CD4-positive, alpha-beta T cell treated with Interleukin-4 for 1 hour (primary cell): ENCODE measurements at regions not wholly inside any gene's neighbourhood (a gene's known extent, or its start where the extent isn't known, plus 50 kb on each side); places are given as distances from the start of the nearest gene placed in this dataset.

Source experiments
- DNase-seq, 2 donors: peaks; one replicate each; pipeline ENCODE4 v3.0.0-alpha.2; 2020 to 2022

DNA sequence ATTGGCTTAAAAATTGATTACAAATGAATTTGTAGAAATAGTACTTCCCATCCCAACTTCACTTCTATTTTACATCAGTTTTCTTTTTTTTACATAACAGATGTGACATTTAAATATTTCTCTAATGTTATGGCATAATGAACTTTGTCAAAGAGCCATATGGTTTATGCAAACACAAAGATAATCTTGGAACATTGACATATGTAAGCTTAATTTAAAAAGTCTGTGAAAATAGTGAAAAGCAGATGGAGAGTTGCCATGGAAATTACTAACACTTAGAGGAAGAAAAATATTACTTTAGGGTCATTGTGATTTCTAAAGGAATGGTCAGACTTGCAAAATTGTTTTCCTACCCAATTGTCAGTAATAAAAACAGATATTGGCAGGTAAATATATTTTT, 232.4 kb downstream of the AEBP2 start:
- DNase-seq = no peak

DNA sequence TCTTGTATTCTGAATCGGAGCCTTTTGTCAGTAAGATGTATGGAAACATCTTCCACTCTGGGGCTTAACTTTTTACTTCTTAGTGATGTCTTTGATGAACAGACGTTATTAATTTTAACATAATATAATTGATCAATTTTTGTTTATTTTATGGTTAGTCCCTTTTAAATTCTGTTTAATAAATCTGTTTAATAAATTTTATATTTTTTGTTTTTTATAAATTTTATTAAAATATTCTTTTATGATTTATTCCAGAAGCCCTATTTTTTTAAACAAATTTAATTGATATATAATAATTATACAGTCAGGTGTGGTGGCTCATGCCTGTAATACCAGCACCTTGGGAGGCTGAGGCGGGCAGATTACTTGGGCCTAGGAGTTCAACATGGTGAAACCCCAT, 235.1 kb downstream of the AEBP2 start:
- no peak for DNase-seq

DNA sequence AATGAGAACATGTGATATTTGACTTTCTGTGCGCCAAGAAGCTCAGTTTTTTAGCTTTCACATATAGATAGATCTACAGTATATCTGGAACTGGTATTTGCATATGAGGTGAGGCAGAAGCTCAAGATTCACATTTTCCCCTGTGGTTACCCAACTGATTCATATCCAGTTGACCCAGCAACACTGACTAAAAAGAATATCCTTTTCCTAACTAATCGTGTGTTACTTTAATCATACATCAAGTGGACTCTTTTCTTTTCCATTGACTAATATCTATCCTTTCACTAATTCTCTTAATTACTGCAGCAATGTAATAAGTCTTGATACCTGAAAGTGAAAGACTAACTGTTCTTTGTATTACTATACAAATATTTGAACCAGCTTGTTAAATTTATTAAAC, 236.1 kb downstream of the AEBP2 start:
- no peak for DNase-seq

DNA sequence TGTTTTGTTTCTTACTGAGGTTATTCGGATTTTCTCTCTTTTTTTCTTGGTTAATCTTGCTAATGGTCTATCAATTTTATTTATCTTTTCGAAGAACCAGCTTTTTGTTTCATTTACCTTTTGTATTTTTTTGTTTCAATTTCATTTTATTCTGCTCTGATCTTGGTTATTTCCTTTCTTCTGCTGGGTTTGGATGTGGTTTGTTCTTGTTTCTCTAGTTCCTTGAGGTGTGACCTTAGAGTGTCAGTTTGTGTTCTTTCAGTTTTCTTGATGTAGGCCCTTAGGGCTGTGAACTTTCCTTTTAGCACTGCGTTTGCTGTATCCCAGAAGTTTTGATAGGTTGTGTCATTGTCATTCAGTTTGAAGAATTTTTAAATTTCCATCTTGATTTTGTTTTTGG, 239.2 kb downstream of the AEBP2 start:
- peak in 1 of 2 donors; percentile 66 for DNase-seq

DNA sequence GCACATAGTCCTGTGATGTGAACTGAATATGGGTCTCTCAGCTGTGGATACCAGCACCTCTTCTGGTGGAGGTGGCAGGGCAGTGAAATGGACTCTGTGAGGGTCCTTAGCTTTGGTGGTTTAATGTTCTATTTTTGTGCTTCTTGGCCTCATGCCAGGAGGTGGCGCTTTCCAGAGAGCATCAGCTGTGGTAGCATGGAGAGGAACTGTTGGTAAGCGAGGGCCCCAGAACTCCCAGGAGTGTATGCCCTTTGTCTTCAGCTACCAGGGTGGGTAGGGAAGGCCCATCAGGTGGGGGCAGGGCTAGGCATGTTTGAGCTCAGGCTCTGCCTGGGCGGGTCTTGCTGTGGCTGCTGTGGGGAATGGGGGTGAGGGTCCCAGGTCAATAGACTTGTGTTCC, 241.7 kb downstream of the AEBP2 start:
- no peak for DNase-seq

DNA sequence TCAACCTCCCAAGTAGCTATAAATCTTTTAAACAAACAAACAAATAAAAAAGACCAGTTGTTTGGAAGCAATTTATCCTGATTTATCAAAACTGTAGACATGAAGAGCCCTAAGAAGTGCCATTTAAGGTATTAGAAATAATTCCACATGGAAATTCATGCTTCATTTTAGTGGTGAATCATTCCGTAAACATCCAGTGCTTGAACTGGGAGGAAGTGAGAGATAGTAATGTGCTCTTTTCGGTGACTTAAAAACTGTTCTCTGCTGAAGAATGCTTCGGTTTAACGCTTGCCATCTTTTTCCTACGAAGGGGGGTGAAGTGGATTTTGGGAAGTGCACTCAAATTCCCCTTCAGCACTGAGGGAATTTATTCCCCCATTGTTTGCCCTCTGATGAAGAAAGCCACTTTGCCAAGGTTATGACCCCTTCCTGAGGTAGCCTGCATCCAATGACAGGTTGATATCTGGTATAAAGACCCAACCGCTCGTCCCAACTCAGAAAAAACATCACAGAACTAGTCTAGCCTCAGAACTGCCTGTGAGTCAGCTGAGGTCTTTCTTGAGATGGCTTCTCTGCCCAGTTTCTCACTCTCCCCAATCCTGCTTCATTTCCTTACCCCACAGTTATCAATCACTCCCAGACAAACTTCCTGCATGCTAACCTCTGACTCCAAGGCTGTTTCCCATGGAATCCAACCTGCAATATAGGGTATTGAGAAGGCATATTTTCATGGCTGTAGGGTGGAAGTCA, 244.1 kb downstream of the AEBP2 start:
- no peak for DNase-seq

DNA sequence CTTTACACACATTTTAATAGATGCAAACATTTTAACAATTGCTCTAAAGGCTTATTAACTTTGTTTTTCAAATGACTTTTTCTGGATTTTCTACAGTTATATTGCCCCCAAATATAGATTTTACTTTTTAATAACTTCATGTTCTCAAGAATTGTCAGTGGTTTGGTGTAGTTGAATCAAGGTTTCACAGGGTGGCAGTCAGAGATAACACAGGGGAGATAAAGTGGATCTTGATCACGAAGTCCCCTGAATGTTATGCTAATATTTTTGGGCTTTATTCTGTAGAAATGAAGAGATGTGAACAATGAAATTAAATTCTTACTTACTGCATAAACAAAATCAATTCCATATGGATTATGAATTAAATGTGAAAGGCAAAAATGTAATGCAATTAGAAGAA, 248.1 kb downstream of the AEBP2 start:
- no peak for DNase-seq

DNA sequence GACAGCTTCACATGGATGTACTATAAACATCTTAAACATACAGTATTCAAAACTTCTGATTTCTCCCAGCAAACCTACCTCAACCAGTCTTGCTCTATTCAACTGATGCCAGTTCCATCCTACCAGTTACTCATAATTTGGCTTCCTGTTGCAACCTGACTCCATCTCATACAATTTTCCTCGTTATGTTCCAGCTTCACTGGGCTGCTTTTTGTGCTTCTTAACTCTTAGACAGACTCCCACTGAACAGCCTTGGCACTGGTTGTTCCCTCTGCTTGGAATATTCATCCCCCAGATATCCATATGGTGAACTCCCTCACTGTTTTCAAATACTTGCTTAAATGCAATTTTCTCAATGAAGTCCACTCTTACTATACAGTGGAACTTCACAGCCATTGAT, 249.2 kb downstream of the AEBP2 start:
- DNase-seq = no peak

DNA sequence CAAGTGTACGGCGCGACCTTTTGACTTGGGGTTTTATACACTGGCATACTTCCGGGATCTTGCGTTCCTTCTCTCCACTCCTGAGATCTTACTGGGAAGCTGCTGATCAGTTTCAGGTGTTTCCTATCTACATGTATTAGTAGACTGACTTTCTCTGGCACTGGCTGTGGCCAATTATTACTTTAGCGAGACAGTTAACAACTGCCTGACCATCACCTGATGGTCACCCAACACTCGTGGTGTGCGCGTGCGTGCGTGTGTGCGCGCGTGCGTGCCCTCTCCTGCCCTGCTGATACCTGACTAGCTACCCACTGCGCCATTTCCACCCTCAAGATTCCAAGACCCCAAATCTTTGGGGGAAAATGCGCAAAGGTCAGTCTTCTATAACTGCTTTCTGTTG, 249.9 kb downstream of the AEBP2 start:
- DNase-seq = no peak

DNA sequence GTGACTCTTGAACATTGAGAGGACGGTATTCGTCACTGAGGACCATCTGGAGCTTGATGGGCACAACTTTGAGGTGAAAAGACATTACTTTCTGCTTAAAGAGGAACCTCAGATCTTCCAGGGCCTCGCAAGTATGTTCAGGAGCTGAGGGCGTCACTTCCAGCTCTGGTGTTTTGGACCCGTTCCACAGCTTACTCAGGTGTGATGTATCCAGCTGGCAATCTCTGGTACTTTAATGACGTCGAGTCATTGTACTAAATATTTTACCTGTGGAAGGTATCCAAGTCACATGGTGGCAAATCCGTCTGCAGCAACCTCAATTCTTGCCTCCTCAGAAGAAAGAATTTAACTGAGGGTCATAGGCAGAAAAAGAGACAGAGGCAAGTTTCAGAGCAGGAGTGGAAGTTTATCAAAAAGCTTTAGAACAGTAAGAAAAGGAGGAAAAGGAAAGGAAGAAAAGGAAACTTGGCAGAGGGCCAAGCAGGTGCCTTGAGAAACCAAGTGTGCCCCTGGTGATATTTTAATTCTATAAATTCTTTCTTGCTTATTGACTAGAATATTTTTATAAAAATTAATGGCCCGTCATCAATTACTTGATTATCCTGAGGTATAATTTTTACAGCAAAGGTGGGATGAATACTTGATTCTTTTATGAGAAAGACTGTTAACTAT, 250.6 kb downstream of the AEBP2 start:
- no peak for DNase-seq

DNA sequence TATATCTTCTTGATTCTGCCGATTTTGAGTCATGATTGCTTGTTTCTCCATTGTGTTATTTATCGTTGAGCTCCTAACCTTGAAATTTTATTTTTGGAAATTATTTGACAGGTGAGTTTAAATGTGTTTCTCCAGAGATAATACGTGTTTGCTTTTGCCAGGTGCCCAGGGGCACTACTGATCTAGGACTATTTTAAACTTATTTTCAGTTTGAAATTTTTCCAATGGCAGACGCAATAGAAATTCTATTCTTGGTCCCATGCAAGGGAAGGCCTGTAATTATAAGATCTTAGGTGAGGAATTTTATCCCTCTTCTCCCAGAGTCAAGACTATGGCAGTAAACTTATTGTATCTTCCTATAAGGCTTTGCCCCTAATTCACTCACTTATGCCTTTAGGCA, 252.8 kb downstream of the AEBP2 start:
- no peak for DNase-seq

DNA sequence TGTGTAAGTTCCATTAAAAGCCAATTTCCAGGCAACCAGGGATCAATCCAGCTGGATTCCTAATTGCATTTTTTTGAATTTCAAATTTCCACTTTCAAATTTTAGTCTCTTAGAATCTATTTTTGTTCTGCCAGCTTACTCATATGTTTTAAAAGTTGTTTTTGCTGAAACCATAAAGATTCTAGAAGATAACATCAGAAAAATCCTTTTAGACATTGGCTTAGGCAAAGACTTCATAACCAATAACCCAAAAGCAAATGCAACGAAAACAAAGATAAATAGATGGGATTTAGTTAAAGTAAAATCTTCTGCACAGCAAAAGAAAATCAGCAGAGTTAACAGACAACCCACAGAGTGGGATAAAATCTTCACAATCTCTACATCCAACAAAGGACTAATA, 253.3 kb downstream of the AEBP2 start:
- no peak for DNase-seq

DNA sequence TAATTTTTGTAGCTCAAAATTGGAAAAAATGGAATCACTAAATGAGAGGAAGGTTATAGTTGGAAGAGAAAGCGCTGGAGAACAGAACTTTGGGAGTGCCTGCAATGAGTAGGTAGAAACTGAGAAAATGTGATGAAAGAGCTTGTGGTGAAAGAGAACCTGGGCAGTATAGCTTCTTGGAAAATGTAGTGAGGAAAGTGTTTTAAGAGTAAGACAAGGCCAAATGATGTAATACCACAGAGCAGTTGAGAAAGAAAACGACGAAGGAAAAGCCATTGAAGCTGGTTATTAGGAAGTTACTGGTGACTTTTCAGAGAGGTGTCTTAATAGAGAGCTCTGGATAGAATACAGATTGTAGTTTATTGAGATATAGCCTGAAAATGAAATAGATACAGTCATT, 255.3 kb downstream of the AEBP2 start:
- no peak for DNase-seq

DNA sequence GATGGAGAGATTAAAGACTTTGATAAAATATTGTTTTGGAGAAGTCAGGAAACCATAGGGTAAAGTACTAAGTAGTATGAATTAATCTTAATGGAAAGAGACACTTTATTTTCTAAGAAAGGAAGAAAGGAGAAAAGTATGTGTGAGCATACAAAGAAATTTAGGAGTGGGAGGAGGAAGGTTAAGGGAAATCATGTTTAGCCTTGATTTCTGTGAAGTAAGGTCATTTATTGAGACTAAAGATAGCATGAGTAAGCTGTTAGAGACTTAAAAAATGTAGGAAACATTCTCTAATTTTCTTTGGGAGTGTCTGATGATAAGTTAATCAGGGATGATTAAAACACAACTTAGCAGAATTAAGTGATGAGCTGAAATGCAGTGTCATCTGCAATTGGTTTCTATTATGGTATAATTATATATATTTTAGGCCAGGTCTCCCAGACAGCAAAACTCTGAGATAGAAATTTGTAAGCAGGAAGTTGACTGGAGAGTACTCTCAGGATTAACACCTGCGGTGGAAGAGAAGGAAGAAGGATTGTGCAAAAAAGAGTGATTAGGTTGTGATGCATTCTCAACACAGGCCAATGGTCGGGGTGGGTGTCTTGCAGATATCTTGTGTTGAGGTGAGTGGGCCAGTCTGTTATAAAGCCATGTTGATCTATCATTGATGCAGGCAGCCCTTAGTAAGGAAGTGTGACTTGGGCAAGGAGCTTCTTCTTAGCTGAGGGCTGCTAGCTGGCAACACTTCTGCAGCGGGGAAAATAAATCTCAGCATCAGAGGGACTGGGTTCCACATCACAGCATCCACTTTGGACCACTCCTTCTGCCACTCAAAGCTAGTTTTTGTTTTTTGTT, 256.2 kb downstream of the AEBP2 start:
- no peak for DNase-seq

DNA sequence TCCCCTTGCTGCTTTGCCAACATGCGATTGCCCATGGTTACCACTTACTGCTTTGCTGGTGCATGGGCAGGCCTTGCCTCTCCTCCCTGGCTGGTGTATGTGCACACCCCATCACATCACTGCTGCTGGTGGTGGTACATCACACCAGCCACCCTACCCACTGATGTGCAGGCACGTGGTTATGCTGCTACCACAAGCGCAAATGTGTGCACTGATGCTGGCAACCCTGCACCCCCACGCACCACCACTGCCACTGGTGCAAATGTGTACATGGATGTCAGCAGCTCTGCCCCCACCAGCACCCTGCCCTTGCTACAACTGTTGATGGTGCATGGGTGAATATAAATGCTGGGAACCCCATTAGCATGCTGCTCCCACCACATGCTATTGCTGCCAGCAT, 261.7 kb downstream of the AEBP2 start:
- no peak for DNase-seq

DNA sequence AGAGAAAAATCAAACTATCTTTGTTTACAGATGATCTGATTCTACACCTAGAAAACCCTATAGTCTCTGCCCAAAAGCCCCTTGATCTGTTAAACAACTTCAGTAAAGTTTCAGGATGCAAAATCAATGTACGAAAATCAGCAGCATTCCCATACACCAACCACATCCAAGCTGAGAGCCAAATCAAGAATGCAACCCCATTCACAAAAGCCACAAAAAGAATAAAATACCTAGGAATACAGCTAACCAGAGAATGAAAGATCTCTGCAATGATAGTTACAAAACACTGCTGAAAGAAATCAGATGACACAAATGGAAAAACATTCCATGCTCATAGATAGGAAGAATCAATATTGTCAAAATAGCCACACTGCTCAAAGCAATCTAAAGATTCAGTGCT, 265.7 kb downstream of the AEBP2 start:
- DNase-seq = no peak

DNA sequence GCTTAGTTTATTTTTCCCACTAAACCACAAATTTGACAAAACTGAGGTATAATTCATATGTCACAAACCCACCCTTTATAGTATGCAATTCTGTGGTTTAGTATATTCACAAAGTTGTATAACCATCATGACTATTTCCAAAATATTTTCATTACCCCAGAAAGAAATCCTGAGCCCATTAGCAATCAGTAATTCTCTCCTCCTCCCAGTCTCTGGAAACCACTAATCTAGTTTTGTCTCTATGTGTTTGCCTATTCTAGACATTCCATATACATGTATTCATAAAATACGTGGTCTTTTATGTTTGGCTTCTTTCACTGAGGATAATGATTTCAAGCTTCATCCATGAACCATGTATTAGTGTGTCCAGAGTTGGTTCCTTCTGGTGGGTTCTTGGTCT, 267.6 kb downstream of the AEBP2 start:
- no peak for DNase-seq

DNA sequence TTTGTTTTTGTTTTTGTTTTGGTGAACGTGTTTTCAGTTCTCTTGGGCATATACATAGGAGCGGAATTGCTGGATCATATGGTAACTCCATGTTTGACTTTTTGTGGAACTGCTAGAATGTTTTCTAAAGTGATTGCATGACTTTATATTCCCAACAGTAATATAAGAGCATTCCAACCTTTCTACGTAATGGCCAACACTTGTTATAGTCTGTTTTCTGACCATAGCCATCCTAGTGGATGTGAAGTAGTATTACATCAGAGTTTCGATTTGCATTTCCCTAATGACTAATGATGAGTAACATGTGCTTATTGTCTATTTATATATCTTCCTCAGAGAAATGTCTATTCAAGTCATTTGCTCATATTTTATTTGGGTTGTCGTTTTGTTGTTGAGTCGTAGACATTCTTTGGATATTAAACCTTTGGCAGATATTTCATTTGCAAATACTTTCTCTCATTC, 268.7 kb downstream of the AEBP2 start:
- DNase-seq = no peak

DNA sequence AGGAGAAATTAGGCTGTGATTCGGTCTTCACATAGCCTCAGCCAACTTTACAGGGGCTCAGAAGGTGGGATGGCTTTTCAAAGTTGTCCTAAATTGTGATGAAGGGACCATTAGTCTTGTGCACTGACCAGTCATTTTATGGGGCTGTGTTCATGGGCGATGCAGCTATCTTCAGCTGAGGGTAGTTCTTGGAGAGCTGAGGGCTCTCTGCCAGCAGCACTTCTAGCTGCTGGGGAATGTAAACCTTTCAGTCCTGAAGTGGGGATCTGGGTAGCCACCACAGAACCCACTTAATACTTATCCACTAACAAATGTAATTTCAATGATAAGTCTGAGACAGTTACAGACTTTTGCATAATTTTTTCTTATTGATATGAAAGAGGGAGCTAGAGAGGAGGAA, 270.6 kb downstream of the AEBP2 start:
- DNase-seq = no peak

DNA sequence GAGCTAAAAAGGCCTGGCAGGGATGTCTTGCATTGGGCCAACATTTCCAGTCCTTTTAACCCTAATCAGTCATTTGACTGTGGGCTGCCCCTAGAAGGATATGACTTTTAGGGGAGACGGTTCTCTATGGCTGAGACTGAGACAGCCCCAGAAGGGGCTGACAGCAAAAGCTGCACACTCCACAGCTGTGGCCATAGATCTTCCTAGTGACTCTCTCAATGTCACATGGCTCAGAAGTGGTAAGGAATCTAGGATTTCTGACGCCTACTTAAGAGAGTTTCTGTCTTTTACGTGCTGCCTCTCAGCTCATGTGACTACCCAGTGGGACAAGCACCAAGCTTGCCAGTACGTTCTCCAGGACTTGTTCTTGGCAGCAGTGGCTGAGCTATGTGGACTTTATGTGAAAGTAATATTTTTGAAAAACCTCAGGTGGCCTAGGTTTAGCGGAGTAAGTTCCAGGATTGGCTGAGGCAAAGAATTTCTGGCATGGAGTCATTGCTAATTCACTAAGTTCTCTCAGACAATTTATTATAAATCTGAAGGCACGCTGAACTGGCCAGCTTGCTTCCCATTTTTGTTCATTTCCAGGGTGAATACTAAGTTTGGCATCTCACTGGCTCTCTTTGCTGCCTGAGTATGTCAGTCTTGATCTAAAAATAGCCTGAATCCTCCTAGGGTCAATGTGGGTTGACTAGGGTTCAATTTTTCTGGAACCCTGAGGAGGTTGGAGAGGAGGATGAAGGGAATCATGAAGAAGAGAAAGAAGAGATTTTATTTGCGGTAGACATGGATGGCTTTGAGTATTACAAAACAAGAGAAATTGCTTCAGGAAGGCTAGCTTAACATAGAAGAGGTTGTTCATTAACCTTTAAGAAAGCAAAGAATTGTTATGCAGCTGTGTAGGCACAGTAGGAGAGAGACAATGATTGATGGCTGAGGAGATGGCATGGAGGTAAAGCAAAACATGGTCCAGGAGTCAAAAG, 271.8 kb downstream of the AEBP2 start:
- no peak for DNase-seq

DNA sequence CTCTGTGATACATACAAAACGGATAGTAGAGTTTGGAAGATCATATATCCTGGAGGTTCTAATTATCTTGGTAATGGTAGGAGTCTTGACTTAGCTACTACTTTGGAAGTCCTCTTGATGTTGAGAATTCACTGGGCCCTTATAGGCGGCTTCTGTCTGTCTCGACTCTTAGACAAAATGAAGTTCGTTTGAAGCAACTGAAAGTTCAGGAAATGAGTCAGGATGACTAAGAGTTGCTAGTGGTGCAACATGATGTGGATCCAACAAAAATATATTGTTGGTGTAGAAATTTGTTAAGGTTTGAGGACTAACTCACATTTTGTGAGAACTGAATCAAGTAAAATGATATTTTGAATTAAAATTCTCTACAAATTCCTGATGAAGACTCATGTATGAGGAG, 272.7 kb downstream of the AEBP2 start:
- no peak for DNase-seq

DNA sequence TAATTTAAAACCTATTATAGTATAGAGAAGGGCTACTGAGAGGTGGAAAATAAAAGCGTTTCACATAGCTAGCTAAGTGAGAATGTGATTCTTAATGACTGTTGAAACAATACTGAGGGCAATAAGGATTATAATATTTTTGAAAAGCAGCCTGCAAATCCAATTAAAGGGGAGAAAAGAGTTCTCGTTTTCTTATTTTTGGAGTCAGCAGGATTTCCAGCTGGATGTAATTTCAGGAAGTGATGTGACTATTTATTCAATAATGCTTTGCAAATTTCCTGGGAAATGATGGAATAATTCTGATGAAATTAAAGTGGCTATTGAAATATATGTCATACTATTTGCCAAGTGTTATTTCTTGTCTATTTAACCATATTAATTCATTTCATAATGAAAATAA, 279.1 kb downstream of the AEBP2 start:
- DNase-seq = no peak

DNA sequence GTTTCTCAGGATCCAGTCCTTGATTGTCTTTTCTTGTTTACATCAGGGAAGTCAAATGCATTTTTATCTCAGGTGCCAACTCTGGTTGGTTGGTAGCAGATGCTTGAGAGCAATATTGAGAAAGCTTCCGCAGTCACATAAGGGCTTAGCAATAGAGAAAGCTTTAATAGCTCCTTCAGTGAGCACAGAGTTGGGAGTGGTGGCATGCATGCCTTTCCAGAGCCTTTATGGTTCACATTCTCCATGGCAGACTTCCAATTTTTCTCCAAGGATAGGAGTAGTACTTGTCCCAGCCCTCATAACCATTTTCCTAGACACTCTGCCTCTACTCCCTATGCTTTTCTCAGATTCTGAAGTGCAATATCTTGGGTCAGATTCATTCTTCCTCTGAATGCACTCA, 280.4 kb downstream of the AEBP2 start:
- DNase-seq = no peak
